Fibroblast of lung (primary cell): ENCODE measurements at regions not wholly inside any gene's neighbourhood (a gene's known extent, or its start where the extent isn't known, plus 50 kb on each side); places are given as distances from the start of the nearest gene placed in this dataset.

ENCODE experiments used
- DNase-seq, 2 donors: peaks; one replicate each; pipeline versions ENCODE4 v3.0.0 to v3.0.0-alpha.2; 2010; ENCODE audit warnings: low read depth in 2 of 2
- H2AFZ ChIP-seq: 2 replicates; pipeline ENCODE4 v1.5.1; 2012; ENCODE audit warnings: low read length, control low read depth, inconsistent platforms
- H3K27ac ChIP-seq: 2 replicates; pipeline ENCODE4 v1.5.1; 2011; ENCODE audit warnings: low read length, control low read depth; ENCODE audit not compliant: insufficient read depth
- H3K27me3 ChIP-seq: 2 replicates; pipeline ENCODE4 v1.5.1; 2011; ENCODE audit warnings: mild to moderate bottlenecking, low read length; ENCODE audit not compliant: control insufficient read depth, insufficient read depth
- H3K36me3 ChIP-seq: 2 replicates; pipeline ENCODE4 v1.5.1; 2011; ENCODE audit warnings: low read length; ENCODE audit not compliant: control insufficient read depth, insufficient read depth
- H3K4me1 ChIP-seq: 2 replicates; pipeline ENCODE4 v1.5.1; 2011; ENCODE audit warnings: low read length; ENCODE audit not compliant: control insufficient read depth, insufficient read depth; ENCODE audit errors: extremely low read depth
- H3K4me2 ChIP-seq: 2 replicates; pipeline ENCODE4 v1.5.1; 2011; ENCODE audit warnings: low read length, control low read depth; ENCODE audit not compliant: insufficient read depth; ENCODE audit errors: extremely low read depth
- H3K4me3 ChIP-seq, 4 experiments: fragments of 200-600 bp in 1 of 4; sonication (generic) in 1 of 4; replicated peaks in 1 of 4; 2 replicates each; pipeline ENCODE4 v1.5.1; 2011 to 2016; ENCODE audit warnings: low read length in 4 of 4, low read depth in 3 of 4, mild to moderate bottlenecking in 3 of 4, control low read depth in 2 of 4, inconsistent platforms in 1 of 4, mixed read lengths in 1 of 4; ENCODE audit not compliant: insufficient read depth in 1 of 4; ENCODE audit errors: control extremely low read depth in 1 of 4
- H3K79me2 ChIP-seq: 2 replicates; pipeline ENCODE4 v1.5.1; 2012; ENCODE audit warnings: mild to moderate bottlenecking, low read length, inconsistent platforms; ENCODE audit not compliant: control insufficient read depth, insufficient read depth
- H3K9ac ChIP-seq: 2 replicates; pipeline ENCODE4 v1.5.1; 2011; ENCODE audit warnings: mild to moderate bottlenecking, low read length, control low read depth; ENCODE audit not compliant: insufficient read depth
- H3K9me3 ChIP-seq: 2 replicates; pipeline ENCODE4 v1.5.1; 2012; ENCODE audit warnings: low read depth, low read length; ENCODE audit not compliant: control insufficient read depth, insufficient read depth
- H4K20me1 ChIP-seq: 2 replicates; pipeline ENCODE4 v1.5.1; 2011; ENCODE audit warnings: low read length; ENCODE audit not compliant: control insufficient read depth, insufficient read depth; ENCODE audit errors: extremely low read depth
- EZH2 ChIP-seq: IDR thresholded peaks from 2 replicates; pipeline ENCODE4 v1.5.1; 2012; ENCODE audit warnings: low read length, control low read depth, mild to moderate bottlenecking; ENCODE audit errors: missing control alignments
- TF ChIP-seq, protein P1 (sequence below), 2 donors: IDR thresholded peaks in 1 of 2; conservative IDR thresholded peaks in 1 of 2; 1 replicate in 1 of 2; 2 replicates in 1 of 2; pipeline ENCODE4 v1.5.1; 2011 to 2012; ENCODE audit warnings: low read length in 2 of 2, control low read depth in 1 of 2, inconsistent platforms in 1 of 2, low read depth in 1 of 2, mild to moderate bottlenecking in 1 of 2

DNA sequence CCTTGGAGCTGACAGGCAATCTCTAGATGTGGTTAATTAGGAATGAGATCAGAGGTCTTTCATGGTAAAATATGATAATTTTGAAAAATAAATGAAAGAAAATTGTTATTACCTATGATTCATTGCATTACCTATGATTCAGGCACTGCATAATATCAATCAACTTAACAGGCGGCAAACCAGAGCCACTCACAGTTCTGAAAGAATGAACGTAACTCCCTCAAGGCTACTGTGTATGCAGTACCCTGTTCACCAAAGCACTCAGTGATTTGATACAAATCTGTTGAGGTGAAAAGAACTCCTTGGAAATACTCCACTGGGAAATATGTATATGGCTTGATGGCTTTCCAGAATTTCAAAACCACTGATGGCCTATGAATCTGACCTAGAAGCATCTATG, 398.9 kb downstream of the ACTL7B start:
- no peaks in the 10 kb centered on the region for H4K20me1 ChIP-seq
- no peaks in the 10 kb centered on the region for H3K4me1 ChIP-seq
- no peak for DNase-seq
- no peak overlapping the region for H2AFZ ChIP-seq
- H3K27ac ChIP-seq: no peak overlapping the region
- no peaks in the 10 kb centered on the region for H3K9me3 ChIP-seq
- H3K27me3 ChIP-seq: no peaks in the 10 kb centered on the region
- no peak overlapping the region for H3K9ac ChIP-seq
- H3K79me2 ChIP-seq: no peaks in the 10 kb centered on the region
- H3K4me3 ChIP-seq: no peak overlapping the region
- H3K4me2 ChIP-seq: no peak overlapping the region
- no peaks in the 10 kb centered on the region for H3K36me3 ChIP-seq
- TF ChIP-seq, protein P1, sequence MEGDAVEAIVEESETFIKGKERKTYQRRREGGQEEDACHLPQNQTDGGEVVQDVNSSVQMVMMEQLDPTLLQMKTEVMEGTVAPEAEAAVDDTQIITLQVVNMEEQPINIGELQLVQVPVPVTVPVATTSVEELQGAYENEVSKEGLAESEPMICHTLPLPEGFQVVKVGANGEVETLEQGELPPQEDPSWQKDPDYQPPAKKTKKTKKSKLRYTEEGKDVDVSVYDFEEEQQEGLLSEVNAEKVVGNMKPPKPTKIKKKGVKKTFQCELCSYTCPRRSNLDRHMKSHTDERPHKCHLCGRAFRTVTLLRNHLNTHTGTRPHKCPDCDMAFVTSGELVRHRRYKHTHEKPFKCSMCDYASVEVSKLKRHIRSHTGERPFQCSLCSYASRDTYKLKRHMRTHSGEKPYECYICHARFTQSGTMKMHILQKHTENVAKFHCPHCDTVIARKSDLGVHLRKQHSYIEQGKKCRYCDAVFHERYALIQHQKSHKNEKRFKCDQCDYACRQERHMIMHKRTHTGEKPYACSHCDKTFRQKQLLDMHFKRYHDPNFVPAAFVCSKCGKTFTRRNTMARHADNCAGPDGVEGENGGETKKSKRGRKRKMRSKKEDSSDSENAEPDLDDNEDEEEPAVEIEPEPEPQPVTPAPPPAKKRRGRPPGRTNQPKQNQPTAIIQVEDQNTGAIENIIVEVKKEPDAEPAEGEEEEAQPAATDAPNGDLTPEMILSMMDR (conservative IDR thresholded peaks at IDR 0.05 in 1 of 2, IDR thresholded peaks at IDR 0.05 in 1 of 2; ENCODE audit: low read depth in 1 of 2, low read length in 2 of 2): no peak
- no peak for TF ChIP-seq EZH2

DNA sequence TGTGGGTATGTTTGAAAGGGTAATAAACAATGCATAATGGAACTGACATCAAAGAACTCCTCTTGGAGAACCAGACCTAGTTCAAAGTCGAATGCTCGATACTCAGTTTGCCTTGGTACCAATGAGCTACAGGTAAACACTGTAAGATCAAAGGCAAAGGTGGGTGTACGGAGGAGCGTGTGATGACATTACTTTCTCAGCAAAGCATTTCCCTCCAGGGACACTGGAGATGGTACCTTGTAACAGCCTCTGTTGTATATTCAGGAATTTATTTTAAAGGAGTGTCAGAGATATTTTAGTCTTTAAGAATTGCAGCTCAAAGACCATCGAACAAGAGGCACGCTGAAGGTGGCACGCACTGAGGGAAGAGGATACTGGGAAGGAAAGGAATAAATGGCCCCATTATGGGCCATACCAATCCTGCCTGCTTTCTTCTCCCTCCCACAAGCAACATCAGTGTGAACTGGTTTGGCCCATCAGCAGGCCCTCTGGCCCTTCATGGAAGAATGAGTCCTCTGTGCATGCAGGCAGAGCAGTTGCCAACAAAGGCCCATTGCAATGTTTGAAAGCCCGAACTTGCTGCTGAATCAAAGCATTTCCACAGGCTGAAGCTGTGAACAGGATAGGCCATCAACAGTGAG, 410.2 kb downstream of the ACTL7B start:
- no peaks in the 10 kb centered on the region for H3K9me3 ChIP-seq
- H3K9ac ChIP-seq: no peak overlapping the region
- H4K20me1 ChIP-seq: no peaks in the 10 kb centered on the region
- DNase-seq: no peak
- H3K4me2 ChIP-seq: no peak overlapping the region
- no peaks in the 10 kb centered on the region for H3K79me2 ChIP-seq
- peaks cover 15% of the 10 kb centered on the region for H3K4me1 ChIP-seq
- TF ChIP-seq, protein P1 (conservative IDR thresholded peaks at IDR 0.05 in 1 of 2, IDR thresholded peaks at IDR 0.05 in 1 of 2; ENCODE audit: low read depth in 1 of 2, low read length in 2 of 2): no peak
- no peak for TF ChIP-seq EZH2
- H3K27me3 ChIP-seq: no peaks in the 10 kb centered on the region
- H2AFZ ChIP-seq: no peak overlapping the region
- peak overlapping the region; percentile 6 for H3K27ac ChIP-seq
- H3K4me3 ChIP-seq: no peak overlapping the region
- H3K36me3 ChIP-seq: no peaks in the 10 kb centered on the region

DNA sequence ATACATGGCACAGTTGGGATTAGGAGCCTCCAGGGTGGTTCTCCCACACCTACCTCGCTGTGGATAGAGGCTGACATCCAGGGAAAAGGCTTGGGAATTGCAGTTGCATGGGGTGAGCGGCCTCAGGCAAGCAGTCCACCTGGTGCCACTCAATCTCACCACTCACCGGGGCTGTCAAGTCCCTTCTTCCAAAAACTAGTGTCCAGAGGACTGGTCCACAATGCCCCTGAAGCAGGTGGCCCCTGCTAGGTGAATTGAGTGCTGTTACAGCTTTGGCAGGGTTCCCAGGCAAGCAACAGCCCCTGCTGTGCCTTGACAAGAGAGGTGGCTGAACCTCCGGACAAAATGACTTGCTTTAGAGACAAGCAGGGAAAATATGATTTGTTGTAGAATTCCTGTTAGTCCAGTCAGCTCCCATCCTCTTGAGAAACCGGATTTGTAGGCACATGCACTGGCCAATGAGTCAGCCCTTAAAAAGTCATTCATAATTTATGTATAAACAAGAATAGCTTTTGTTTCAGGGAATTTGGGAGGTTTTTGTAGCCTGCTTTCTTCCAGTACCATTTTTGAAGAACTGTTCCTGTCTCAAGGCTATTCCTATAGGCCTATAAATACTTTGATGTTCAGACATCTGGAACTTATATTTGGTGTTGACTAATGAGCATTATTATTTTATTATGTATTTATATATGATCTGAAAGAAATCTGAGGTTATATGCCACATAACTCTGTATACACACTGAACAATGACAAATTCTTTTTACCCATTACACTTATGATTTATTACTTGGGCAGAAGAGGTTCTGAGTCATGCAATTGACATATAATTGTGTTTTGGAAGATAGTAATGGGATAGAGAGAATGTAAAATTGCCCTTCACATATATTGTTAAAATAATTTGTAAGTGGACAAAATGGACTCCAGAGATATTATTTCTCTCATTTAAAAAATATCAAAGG, 411.1 kb downstream of the ACTL7B start:
- TF ChIP-seq, protein P1 (conservative IDR thresholded peaks at IDR 0.05 in 1 of 2, IDR thresholded peaks at IDR 0.05 in 1 of 2; ENCODE audit: low read depth in 1 of 2, low read length in 2 of 2): no peak
- no peak for TF ChIP-seq EZH2
- no peaks in the 10 kb centered on the region for H3K36me3 ChIP-seq
- H3K9ac ChIP-seq: no peak overlapping the region
- no peaks in the 10 kb centered on the region for H3K27me3 ChIP-seq
- H3K9me3 ChIP-seq: no peaks in the 10 kb centered on the region
- H4K20me1 ChIP-seq: no peaks in the 10 kb centered on the region
- peak; percentile 95 to 97 for DNase-seq
- no peak overlapping the region for H2AFZ ChIP-seq
- H3K4me1 ChIP-seq: peaks cover 19% of the 10 kb centered on the region
- peak overlapping the region; percentile 18 to 47 (median 30) for H3K4me3 ChIP-seq
- no peaks in the 10 kb centered on the region for H3K79me2 ChIP-seq
- H3K27ac ChIP-seq: peak overlapping the region; percentile 91
- H3K4me2 ChIP-seq: peak overlapping the region; percentile 88
